Left cardiac atrium (tissue), 4 donors: ENCODE measurements at regions not wholly inside any gene's neighbourhood (a gene's known extent, or its start where the extent isn't known, plus 50 kb on each side); places are given as distances from the start of the nearest gene placed in this dataset.
A peak's percentile ranks its signal among the peaks of the same experiment; 100 is the strongest.

ENCODE experiments used
- ATAC-seq, 2 donors: fragments of 200-7000 bp; cut with Tn5 transposase; one replicate each; pipeline ENCODE4 v1.9.1; 2020; ENCODE audit warnings: mild to moderate bottlenecking in 2 of 2, moderate library complexity in 2 of 2
- DNase-seq: peaks from one replicate; pipeline ENCODE4 v3.0.0-alpha.2; 2020
- intact Hi-C, 2 donors: fragments of 100-400 bp; cut with DNase I; formaldehyde crosslinking; loops; one replicate each; pipeline versions ENCODE4 v1.14.1 to v1.15.1; 2022 to 2023
- donor health status: DM: no; HTN: yes; CAD: no.
- donor health status: DM: no; HTN: yes; CAD: no; lungs with severe emphysema.
- donor health status: DM: yes; HTN: yes; CAD: no.
- donor health status: Dilated cardiomyopathy.

DNA sequence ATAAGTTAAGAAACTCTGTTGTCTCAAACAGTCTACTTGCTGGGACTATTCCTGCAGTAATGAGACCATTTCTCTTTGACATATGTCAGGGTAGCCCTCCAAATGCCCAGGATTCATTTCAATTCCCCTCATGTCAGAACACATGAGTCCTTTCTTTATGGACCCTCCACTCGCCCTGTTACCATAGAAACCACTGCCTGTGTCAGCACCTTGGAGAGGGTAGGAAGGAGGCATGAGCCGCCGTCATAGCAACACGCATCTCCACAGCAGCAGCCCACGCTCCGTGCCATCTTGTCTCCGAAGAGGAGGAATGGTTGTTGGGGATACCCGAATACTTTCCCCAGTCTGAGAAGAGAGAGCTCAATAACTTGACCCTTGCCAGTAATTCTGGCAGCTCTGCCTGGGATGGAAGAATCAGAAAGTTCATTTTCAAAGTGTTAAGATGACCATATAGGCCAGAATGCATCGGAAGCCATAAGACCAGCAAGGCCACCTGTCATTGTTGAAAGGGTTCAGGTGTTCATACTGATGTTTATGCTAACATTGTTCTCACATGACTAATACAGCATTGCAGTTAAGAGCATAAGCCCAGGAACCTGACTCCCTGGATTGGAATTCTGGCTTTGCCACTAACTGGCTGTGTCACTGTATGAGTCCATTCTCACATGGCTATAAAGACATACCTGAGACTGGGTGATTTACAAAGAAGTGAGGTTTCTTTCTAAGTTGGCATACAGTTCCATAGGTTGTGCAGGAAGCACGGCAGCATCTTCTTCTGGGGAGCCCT is 141.3 kb downstream of the ABCC12 start:
- ATAC-seq (no peak), DNase-seq (no peak)
- intact Hi-C loops, result no loop called here

GRCh38 chr16:48013491-48013901 is 142.3 kb downstream of the ABCC12 start:
- intact Hi-C loops, result no loop called here
- no peak for DNase-seq
- peak in 1 of 2 donors; percentile 26 for ATAC-seq

GRCh38 chr16:48011878-48012658 is 143.7 kb downstream of the ABCC12 start:
- intact Hi-C loops, result no loop called here
- DNase-seq, result no peak
- ATAC-seq, result no peak

DNA sequence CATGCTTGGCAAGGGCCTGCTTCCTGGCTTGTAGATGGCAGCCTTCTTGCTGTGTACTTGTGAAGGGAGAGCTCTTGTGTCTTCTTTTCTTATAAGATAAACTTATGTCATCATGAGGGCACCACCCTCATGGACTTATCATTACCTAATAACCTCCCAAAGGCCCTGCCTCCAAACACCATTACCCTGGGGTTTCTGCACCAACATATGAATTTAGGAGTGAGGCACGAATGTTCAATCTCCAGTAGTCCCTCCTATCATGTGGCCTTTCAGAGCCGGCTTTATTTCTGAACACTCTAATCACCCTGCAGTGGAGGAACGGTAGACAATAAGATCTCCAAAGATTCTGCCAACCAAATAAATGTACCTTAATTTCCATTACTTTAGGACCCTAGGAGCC is 144.3 kb downstream of the ABCC12 start:
- ATAC-seq, result no peak
- intact Hi-C loops, result no loop called here
- no peak for DNase-seq

- DNase-seq (no peak), ATAC-seq (no peak)
- intact Hi-C loops, result no loop called here
Observed at GRCh38 chr16:48008011-48008525, 147.7 kb downstream of the ABCC12 start.

DNA sequence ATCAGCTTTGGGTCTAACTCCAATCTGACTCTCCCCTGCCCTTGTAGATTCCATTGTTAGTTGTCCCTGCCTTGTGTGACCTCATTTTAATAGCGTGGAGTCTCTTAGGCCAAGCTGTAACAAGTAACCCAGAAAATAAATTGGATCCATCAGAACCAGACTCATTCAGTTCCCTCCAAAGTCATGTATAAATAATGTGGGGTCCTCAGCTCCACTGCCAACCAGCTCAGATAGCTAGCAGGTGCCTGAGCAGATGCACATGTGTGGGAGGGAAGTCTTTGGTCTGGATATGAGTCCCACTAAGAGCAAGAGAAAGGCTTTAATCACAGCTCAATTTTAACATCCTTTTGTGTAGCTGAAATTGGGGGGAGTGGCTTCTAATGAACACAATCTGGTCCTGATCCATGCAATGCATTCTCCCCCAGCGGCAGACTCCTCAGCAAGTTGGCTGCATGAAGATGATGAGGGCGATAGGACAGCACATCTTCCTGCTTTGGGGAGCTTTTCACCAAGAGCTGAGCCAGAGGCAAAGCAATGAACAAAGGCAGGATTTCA is 151.6 kb downstream of the ABCC12 start:
- intact Hi-C loops, result no loop called here
- DNase-seq (no peak), ATAC-seq (no peak)

- intact Hi-C loops, result no loop called here
- DNase-seq, result no peak
- no peak for ATAC-seq
Observed at GRCh38 chr16:48003206-48003907, 152.4 kb downstream of the ABCC12 start.

DNA sequence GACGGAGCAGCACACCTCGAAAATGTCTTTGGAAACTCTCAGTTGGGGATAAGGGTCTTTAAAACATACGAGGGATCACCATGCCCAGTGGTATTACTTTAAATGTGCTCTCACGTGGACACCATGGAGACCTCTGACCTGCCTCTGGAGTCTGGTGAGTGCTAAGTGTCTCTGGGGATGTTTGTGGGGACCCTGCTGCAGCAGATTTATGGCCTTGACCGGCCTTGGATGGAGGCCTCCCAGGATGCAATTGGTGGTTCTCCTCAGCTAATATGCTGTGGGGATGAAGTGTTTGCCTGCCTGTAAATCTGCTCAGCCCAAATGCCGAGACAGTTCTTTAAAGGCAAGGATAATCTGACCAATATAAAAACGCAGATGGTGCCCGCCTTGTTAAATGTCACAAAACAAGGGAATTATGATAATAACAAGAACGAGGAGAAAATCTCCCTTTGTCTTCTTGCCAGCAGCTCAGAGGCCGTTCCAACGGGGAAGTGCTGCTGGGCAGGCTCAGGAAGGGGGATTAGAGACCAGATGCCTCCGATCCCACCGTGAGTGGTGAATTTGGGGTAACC is 154.4 kb downstream of the ABCC12 start:
- DNase-seq (no peak), ATAC-seq (no peak)
- intact Hi-C loops, result no loop called here

GRCh38 chr16:48000622-48001021 is 155.2 kb downstream of the ABCC12 start:
- DNase-seq, result no peak
- no peak for ATAC-seq
- intact Hi-C loops, result no loop called here

GRCh38 chr16:47999595-47999994 is 156.2 kb downstream of the ABCC12 start:
- DNase-seq (no peak), ATAC-seq (no peak)
- intact Hi-C loops, result no loop called here

DNA sequence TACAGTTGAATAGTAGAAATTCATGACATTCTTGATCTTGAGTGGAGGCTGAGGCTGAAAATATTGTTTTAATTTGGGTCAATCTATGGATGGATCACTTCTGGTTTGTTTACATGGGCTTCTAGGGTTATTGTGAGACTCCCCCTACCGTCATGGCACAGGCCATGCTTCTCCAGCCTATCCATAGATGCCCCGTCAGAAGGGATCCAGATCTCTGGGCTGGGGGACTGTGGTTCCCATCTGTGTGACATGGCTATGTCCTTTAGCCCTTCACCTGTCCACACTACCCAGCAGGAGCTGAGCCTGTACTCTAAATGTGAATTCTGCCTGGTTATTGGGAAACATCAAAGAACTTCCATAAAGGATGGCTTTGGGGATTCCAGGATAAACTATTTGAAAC is 160.4 kb downstream of the ABCC12 start:
- DNase-seq (no peak), ATAC-seq (no peak)
- intact Hi-C loops, result no loop called here

GRCh38 chr16:47991491-47991890 is 164.3 kb downstream of the ABCC12 start:
- intact Hi-C loops, result no loop called here
- ATAC-seq (no peak), DNase-seq (no peak)

- DNase-seq, result no peak
- ATAC-seq, result no peak
- intact Hi-C loops, result no loop called here
Observed at GRCh38 chr16:47990676-47991075, 165.1 kb downstream of the ABCC12 start.

GRCh38 chr16:47987136-47987535 is 168.7 kb downstream of the ABCC12 start:
- DNase-seq (no peak), ATAC-seq (no peak)
- intact Hi-C loops, result no loop called here

DNA sequence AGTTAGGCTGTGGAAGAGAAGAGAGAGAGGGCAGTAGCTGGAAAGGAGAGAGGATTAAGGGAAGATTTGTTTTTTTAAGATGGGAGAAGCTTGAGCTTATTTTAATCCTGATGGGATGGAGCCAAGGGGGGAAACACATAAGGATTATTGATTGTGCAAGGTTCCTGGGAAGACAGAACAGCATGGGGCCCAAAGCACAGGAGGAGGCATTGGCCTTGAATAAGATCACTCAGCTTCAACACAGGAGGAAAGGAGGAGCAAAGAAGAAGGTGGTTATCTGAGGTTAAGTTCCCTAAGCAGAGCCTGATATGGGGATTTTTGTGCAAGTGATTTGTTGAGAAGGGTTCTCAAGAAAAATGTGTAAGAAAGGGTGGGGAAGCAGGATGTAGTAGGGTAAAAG is 169.8 kb downstream of the ABCC12 start:
- DNase-seq (no peak), ATAC-seq (no peak)
- intact Hi-C loops, result no loop called here

GRCh38 chr16:47984669-47985068 is 171.1 kb downstream of the ABCC12 start:
- intact Hi-C loops, result no loop called here
- ATAC-seq, result no peak
- DNase-seq, result no peak

DNA sequence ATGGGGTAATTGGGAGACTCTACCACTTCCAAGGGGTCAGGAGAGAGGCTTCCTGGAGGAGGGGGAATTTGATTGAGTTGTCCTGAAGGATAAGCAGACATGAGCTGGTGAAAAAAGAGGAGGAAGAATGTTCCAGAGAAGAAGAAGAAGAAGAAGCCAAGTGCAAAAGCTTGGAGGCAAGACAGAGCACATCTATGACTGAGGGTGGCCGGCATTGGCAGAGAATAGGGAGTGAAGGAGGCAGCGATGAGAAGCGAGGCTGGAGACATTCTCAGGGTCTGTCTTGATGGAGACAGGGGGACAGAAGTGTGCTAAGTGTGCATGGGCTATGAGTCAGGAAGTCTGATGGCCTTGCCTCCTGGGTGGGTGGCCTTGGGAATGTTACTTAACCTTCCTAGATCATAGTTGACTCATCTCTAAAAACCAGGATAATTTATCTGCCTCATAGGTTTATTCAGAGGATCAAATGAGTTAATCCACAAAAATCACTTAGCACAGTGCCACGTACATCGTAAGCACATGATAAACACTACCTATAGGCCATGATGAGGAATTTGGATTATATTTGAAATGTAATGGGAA is 171.7 kb downstream of the ABCC12 start:
- no peak for ATAC-seq
- intact Hi-C loops, result no loop called here

GRCh38 chr16:47980212-47980611 is 175.6 kb downstream of the ABCC12 start:
- ATAC-seq (no peak), DNase-seq (no peak)
- intact Hi-C loops, result no loop called here

More for the DNA sequence above, 171.7 kb downstream of the ABCC12 start:
- DNase-seq, result no peak

DNA sequence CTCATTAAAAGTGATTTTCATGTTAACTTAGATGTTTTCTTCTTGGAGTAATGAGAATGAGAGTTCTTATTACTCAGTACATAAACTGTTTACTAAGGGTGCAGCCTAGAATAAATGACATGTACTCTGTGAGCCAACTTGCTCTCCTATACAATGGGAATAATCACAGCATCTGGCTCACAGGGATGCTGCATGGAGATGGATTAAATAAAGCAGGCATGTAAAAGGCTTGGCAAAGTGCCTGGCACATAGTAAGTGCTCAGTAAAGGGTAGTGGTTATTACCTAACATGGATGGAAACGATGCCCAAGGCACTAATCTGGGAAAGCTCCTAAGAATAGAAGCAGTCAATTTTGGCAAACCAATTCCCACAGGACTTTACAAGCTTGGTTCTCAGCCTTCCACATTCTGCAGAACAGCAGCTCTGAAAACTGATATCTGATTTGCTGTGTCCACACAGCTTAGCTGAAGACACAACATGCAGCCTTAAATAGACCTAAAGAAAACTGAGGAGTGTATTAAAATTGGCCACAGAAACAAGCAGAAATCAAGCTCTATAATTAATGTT is 176.1 kb downstream of the ABCC12 start:
- no peak for ATAC-seq
- intact Hi-C loops, result no loop called here

More for the DNA sequence above, 176.1 kb downstream of the ABCC12 start:
- DNase-seq, result no peak
